Activated naive CD4-positive, alpha-beta T cell treated with anti-CD3 and anti-CD28 coated beads, Interleukin-2, amount 10 ng/mL, durations not matched to agents 7 days and 5 days (primary cell): ENCODE measurements at regions not wholly inside any gene's neighbourhood (a gene's known extent, or its start where the extent isn't known, plus 50 kb on each side); places are given as distances from the start of the nearest gene placed in this dataset.

Experiments
- CTCF ChIA-PET: fragments of 350-600 bp; sonication (Branson Sonifier 250); formaldehyde crosslinking; loops from one replicate; lab custom pipeline; 2021; ENCODE audit warnings: antibody characterized with exemption; lab: Charles Lee
- DNase-seq: peaks from one replicate; pipeline ENCODE4 v3.0.0-alpha.2; 2020
- H3K27ac Mint-ChIP-seq: one replicate; pipeline ENCODE4 v1.8.0; 2021; ENCODE audit warnings: mild to moderate bottlenecking, moderate library complexity, mixed read lengths
- H3K27me3 Mint-ChIP-seq: one replicate; pipeline ENCODE4 v1.8.0; 2021; ENCODE audit warnings: mild to moderate bottlenecking, mixed read lengths
- H3K36me3 Mint-ChIP-seq: one replicate; pipeline ENCODE4 v1.8.0; 2021; ENCODE audit warnings: mixed read lengths
- H3K4me1 Mint-ChIP-seq: one replicate; pipeline ENCODE4 v1.8.0; 2021; ENCODE audit warnings: mixed read lengths
- H3K4me3 Mint-ChIP-seq: one replicate; pipeline ENCODE4 v1.8.0; 2021; ENCODE audit warnings: mild to moderate bottlenecking, moderate library complexity, mixed read lengths
- H3K9me3 Mint-ChIP-seq: one replicate; pipeline ENCODE4 v1.8.0; 2021; ENCODE audit warnings: mixed read lengths

DNA sequence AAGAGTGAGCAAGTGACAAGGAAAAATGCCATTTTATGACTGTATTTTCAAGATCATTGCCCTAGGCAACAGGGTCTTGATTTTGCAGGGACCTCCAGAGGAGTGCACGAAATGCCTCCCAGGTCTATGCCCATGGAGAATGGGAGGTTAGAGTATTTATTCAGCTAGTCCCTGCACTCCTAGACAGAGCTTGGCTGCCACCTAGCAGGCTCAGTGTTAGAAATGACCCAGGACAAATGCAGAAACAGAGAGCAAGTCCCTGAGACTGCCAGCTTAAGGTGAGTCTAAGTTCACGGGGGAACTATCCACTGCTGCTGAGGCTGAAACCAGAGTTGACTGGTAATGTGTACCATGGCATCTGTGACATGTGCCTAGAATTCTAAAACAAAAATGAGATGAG is 506.4 kb downstream of the MED13L start:
- no peak for DNase-seq
- CTCF ChIA-PET: no interaction called here

DNA sequence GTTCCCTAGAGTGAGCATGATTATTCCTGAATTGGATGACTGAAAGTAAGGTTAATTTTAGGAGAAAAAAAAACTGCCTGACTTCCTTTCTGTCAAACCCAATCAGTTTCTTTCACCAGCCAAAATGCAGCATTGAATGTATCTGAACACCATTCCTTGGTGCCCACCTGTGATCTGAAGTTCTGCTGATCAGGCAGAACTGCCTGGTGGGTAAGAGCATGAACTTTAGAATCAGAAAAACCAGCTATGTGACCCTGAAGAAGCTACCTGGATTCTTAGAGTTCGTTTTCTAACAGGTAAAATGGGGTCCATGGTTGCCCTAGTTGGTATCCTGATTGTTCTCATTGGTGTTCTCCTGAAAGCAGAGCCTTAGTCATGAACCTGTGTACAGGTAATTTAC is 506.9 kb downstream of the MED13L start:
- Mint-ChIP-seq H3K27ac (no peak overlapping the region), H3K4me3 (no peak overlapping the region), H3K27me3 (no peaks in the 10 kb centered on the region), H3K36me3 (no peaks in the 10 kb centered on the region), H3K4me1 (no peaks in the 10 kb centered on the region), H3K9me3 (no peaks in the 10 kb centered on the region)
- CTCF ChIA-PET: no interaction called here
- DNase-seq: no peak

More for the DNA sequence above, 506.4 kb downstream of the MED13L start:
- Mint-ChIP-seq H3K27ac (no peak overlapping the region), H3K36me3 (no peaks in the 10 kb centered on the region), H3K4me3 (no peak overlapping the region), H3K9me3 (no peaks in the 10 kb centered on the region), H3K27me3 (no peaks in the 10 kb centered on the region), H3K4me1 (no peaks in the 10 kb centered on the region)

DNA sequence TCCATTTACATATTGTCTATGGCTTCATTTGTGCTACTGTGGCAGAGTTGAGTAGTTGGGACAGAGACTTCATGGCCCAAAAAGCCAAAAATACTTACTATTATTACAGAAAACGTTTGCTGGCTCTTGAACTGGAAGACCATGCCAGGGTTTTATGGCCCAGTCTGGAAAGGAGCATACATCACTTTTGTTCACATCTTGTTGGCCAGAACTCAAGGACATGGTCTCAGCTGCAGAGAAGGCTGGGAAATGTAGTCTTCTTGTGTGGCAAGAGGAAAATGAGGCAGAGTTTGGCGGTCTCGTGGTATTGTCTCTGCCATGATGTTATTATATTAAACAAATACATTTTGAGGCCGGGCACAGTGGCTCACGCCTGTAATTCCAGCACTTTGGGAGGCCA is 509.6 kb downstream of the MED13L start:
- Mint-ChIP-seq H3K27ac (no peak overlapping the region), H3K36me3 (no peaks in the 10 kb centered on the region), H3K27me3 (no peaks in the 10 kb centered on the region), H3K9me3 (no peaks in the 10 kb centered on the region), H3K4me3 (no peak overlapping the region), H3K4me1 (no peaks in the 10 kb centered on the region)
- CTCF ChIA-PET: no interaction called here
- DNase-seq: no peak

DNA sequence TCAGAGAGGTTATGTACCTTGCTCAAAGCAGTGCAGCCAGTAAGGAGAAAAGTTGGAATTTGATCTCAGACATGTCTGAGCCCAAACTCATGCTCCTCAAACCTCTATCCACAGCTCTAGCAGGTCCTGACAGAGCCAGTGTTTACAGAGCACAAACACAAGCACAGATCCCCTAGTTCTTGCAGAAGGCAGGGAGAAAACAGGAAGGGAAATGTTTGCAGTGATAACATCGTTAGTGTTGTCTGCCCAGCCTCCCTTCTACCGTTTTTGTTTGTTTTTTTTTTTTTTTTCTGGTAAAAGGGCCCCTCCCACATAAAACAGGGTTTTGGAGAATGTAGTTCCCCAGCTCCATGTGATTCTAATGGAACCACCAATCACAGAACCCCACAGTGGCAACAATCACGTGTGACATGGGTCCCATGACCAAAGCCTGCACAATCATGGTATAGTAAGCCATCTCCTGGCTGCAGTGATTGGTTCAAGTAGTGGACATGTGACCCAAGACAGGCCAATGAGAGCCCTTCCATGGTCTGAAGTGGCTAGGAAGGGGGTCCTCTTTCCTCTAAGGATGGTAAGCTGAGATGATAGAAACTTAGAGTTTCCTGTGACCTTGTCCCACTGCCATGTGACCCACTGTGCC is 513.4 kb downstream of the MED13L start:
- no peaks in the 10 kb centered on the region for H3K9me3 Mint-ChIP-seq
- no peak overlapping the region for H3K27ac Mint-ChIP-seq
- H3K4me1 Mint-ChIP-seq: no peaks in the 10 kb centered on the region
- no peak overlapping the region for H3K4me3 Mint-ChIP-seq
- DNase-seq: no peak
- CTCF ChIA-PET: no interaction called here
- H3K36me3 Mint-ChIP-seq: no peaks in the 10 kb centered on the region
- no peaks in the 10 kb centered on the region for H3K27me3 Mint-ChIP-seq

DNA sequence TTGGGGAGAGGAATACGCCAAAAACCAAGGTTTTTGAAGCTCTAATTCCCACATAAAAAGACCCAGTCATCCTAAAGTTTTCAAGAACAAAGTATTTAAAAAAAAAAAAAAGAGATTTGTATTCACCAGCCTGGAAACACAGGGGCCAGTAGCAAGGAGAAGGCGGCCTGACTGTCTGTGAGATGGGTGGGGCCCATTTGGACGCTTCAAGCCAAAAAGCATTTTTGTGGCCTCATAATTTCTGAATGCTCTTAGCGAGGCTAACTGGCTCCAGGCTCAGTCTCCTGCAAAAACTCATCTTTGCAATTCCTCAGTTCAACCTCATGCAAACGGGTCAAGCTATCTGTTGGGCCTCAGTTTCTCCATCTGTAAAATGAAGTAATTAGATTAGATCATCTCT is 514.1 kb downstream of the MED13L start:
- CTCF ChIA-PET: no interaction called here
- H3K4me3 Mint-ChIP-seq: no peak overlapping the region
- H3K27ac Mint-ChIP-seq: no peak overlapping the region
- H3K4me1 Mint-ChIP-seq: no peaks in the 10 kb centered on the region
- H3K27me3 Mint-ChIP-seq: no peaks in the 10 kb centered on the region
- DNase-seq: no peak
- H3K36me3 Mint-ChIP-seq: no peaks in the 10 kb centered on the region
- H3K9me3 Mint-ChIP-seq: no peaks in the 10 kb centered on the region

DNA sequence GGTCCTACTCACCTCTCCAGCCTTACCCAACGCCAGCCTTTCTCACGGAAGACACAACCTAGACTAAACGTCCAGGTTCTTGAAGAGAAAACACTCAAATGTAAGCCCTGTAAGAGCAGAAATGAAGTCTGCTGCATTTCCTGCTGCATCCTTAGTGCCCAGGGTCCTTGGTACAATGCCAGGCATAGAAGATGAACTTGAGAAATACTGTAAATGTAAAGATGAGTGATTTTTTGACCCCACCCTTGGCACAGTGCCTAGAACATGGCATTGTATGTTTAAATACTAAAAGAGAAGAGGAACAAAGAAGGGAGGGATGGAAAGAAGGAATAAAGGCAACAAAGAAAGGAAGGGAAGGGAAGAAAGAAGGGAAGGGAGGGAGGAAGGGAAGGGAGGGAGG is 514.6 kb downstream of the MED13L start:
- Mint-ChIP-seq H3K4me3 (no peak overlapping the region), H3K36me3 (no peaks in the 10 kb centered on the region), H3K27me3 (no peaks in the 10 kb centered on the region), H3K4me1 (no peaks in the 10 kb centered on the region), H3K27ac (no peak overlapping the region), H3K9me3 (no peaks in the 10 kb centered on the region)
- CTCF ChIA-PET: no interaction called here
- DNase-seq: no peak

DNA sequence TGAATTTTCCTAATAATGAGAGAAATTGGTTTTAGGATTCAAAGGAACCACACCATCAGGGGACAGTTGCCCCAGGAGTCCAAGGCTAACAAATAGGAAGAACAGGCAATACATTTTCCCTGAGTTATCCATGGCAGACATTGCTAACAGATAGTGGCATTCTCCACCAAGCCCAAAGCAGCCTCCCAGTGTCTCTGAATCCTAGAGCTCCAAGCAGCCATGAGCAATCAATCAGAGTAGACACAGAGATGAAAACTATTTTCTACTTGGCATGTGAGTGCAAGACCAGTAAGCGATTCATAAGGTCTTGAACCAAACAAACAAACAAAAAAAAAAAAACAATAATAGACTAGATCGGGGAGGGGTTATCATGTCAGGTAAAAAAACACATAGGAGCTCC is 515.7 kb downstream of the MED13L start:
- Mint-ChIP-seq H3K27ac (no peak overlapping the region), H3K4me1 (no peaks in the 10 kb centered on the region), H3K4me3 (no peak overlapping the region), H3K36me3 (no peaks in the 10 kb centered on the region), H3K9me3 (no peaks in the 10 kb centered on the region), H3K27me3 (no peaks in the 10 kb centered on the region)
- CTCF ChIA-PET: no interaction called here
- DNase-seq: no peak

DNA sequence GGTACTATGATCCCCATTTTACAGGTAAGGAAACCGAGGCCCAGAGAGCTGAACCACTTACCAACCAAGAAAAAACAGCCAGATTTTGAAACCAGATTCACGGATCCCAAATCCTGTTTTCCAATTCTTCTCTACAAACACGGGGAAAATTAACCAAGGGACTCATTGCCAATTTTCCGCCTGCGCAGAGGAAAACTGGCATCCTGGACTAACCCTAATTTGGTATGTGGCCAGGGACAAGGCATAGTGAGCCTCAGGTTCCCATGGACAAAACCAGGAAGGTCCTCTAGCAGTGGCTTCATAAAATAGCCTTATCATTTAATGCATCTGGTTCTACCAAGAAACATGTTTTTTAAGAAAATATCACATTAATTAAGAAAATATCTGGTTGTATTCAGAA is 517.3 kb downstream of the MED13L start:
- H3K9me3 Mint-ChIP-seq: no peaks in the 10 kb centered on the region
- DNase-seq: no peak
- no peaks in the 10 kb centered on the region for H3K4me1 Mint-ChIP-seq
- CTCF ChIA-PET: no interaction called here
- no peak overlapping the region for H3K4me3 Mint-ChIP-seq
- peaks cover 6% of the 10 kb centered on the region for H3K27me3 Mint-ChIP-seq
- no peak overlapping the region for H3K27ac Mint-ChIP-seq
- H3K36me3 Mint-ChIP-seq: no peaks in the 10 kb centered on the region

DNA sequence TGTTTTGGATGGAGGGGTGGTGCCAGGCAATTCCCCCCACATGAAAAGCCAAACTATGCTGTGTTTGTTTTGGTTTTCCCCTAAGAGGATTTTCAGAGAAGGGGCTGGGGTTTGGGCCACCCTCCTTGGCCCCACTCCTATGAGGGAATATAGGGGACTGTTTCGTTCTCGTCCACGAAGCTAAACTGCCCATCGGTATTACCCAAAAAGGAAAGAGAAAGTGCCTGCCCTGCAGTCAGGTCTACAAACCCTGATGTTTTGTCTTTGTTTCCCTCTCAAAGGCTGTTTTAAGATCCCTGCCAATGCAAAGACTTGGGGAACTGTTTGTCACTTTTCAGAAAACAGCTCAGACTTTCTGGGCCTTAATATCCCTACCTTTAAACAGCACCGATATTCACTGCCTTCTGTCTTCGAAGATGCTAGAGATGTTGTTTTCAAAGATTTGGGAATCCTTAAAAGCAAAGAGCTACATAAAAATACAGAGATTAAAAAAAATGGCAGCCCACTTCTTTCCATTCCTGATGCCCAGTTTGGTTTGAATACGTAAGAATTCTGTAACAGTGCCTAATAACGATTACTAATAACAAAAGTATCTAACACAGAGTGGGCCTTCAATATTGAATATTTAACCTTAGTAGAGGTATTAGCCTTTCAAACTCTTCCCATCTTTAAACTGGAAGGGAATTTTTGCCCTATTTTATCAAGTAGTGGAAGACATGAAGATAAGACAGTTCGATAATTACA is 518.4 kb downstream of the MED13L start:
- CTCF ChIA-PET: no interaction called here

DNA sequence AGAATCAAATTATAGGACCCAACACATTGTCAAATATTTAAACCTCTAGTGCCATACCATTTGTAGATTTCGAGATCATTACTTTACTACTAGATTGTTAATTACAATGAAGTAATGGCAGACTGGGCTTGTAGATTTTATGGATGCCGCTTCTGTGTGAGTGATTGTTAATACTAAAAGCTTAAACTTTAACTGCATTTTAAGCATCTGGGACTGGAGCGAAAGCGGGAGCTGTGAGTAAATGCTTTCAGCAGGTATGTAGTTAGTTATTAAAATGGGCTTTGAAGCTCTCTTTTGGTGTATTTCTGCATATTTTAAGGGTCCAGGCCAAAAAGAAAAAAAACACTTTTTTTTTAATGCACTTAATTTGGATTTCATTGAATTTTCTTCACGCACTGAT is 519.3 kb downstream of the MED13L start:
- H3K9me3 Mint-ChIP-seq: no peaks in the 10 kb centered on the region
- DNase-seq: no peak
- H3K36me3 Mint-ChIP-seq: no peaks in the 10 kb centered on the region
- H3K27me3 Mint-ChIP-seq: peaks cover 6% of the 10 kb centered on the region
- H3K4me3 Mint-ChIP-seq: no peak overlapping the region
- CTCF ChIA-PET: no interaction called here
- H3K4me1 Mint-ChIP-seq: no peaks in the 10 kb centered on the region
- no peak overlapping the region for H3K27ac Mint-ChIP-seq

More for the DNA sequence above, 518.4 kb downstream of the MED13L start:
- Mint-ChIP-seq H3K27me3 (peaks cover 6% of the 10 kb centered on the region), H3K4me3 (no peak overlapping the region), H3K9me3 (no peaks in the 10 kb centered on the region), H3K36me3 (no peaks in the 10 kb centered on the region), H3K4me1 (no peaks in the 10 kb centered on the region), H3K27ac (no peak overlapping the region)
- DNase-seq: no peak

DNA sequence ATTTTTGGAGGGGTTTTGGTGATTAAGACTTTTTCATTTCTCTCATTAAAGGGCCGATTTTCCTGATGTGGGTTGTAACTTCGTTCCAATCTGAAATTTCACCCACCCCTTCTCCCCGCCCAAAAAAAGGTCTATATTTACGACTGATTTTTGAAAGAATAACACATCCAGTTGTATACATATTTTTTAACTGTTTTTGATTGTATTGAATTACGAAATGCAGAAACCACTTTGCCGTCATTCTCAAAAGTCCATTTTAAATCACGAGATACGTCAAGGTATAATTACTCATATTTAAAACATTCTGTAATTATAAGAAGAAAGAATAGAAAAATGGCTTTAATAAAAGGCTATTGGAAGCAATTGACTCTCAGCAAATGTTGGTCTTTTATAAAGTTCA is 520.7 kb downstream of the MED13L start:
- Mint-ChIP-seq H3K4me1 (no peaks in the 10 kb centered on the region), H3K4me3 (no peak overlapping the region), H3K27me3 (peaks cover 6% of the 10 kb centered on the region), H3K36me3 (no peaks in the 10 kb centered on the region), H3K9me3 (no peaks in the 10 kb centered on the region), H3K27ac (no peak overlapping the region)
- DNase-seq: no peak
- CTCF ChIA-PET: no interaction called here

DNA sequence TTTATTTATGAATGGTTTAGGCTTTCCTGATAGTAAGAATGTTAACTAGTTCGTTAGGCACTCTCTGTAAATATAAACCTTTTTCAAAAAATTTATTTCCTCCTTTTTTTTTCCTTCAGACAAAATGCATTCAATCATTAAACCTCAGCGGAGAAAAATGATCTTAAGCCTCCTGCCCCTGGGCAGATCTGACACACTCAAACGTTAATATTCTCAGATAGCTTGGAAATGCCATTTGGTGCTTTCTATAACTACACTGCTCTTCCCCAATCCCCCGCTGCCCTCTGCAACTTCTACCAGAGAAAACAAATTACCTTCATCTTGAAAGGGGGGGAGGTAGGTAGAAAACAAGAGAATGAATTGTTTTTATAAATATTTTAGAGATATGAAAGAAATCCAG is 521.2 kb downstream of the MED13L start:
- peaks cover 6% of the 10 kb centered on the region for H3K27me3 Mint-ChIP-seq
- no peaks in the 10 kb centered on the region for H3K9me3 Mint-ChIP-seq
- H3K4me1 Mint-ChIP-seq: no peaks in the 10 kb centered on the region
- no peaks in the 10 kb centered on the region for H3K36me3 Mint-ChIP-seq
- H3K4me3 Mint-ChIP-seq: no peak overlapping the region
- DNase-seq: no peak
- H3K27ac Mint-ChIP-seq: no peak overlapping the region
- CTCF ChIA-PET: no interaction called here

DNA sequence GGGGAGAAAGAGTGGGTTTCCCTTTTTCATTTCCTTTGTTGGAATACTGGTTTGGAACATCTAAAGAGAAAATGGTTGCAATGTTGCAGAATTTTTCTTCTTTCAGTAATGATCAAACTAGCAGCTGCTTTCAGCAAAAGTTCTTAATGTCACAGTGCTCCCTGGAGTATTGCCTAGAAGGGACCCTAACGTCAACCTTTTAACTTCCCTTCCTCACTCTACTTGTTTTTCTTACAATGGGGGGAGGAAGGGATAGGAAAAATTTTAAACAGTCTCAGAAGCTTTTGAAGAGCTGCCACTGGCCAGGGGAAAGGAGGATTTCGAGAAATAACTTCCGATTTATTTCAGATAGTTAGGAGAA is 521.8 kb downstream of the MED13L start:
- CTCF ChIA-PET: no interaction called here
- no peak for DNase-seq
- Mint-ChIP-seq H3K27ac (no peak overlapping the region), H3K36me3 (no peaks in the 10 kb centered on the region), H3K4me3 (no peak overlapping the region), H3K9me3 (no peaks in the 10 kb centered on the region), H3K4me1 (no peaks in the 10 kb centered on the region), H3K27me3 (peaks cover 6% of the 10 kb centered on the region)

DNA sequence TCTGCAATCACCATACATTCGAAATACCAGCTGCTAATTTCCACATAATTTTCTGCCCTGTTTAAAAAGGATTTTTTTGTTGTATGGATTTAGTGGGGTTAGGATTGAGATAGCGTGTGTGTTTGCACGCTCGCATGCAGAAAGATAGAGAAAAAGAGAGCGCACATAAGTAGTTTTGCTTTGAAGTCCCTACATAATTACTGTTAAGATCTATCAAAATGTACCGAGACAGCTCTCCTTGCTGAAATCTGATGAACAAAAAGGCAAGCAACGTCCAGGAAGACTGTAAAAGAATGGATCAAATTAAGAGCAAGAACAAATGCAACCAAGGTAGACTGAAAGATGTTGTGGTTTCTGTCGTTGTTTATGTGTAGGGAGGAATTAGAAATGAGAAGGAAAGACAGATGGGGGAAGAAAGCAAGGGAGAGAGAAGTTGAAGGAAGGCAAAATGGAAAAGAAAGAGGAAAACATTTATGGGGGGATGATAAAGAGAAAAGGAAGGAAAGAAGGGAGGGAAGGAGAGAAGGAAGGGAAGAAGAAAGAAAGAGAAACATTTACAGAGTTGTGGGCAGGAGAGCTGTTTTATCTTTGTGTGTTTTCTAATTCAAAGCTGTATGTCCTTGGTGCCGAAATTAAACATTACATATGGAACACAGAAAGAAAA is 522.3 kb downstream of the MED13L start:
- CTCF ChIA-PET: interaction anchor here (0.6 kb wide), 1 partner anchor 1764 kb away, joined by 3 read pairs; no protein-coding TSS in a partner anchor
- Mint-ChIP-seq H3K4me3 (no peak overlapping the region), H3K4me1 (no peaks in the 10 kb centered on the region), H3K9me3 (no peaks in the 10 kb centered on the region), H3K36me3 (no peaks in the 10 kb centered on the region), H3K27me3 (peaks cover 6% of the 10 kb centered on the region), H3K27ac (no peak overlapping the region)
- no peak for DNase-seq
